Lower leg skin (tissue), 3 donors: ENCODE measurements at regions not wholly inside any gene's neighbourhood (a gene's known extent, or its start where the extent isn't known, plus 50 kb on each side); places are given as distances from the start of the nearest gene placed in this dataset.

Experiments
- CTCF ChIP-seq, 3 donors: fragments of 450-650 bp; IDR thresholded peaks; one replicate each; pipeline ENCODE4 v1.5.1; 2016; ENCODE audit warnings: antibody characterized with exemption in 3 of 3, mild to moderate bottlenecking in 3 of 3, moderate library complexity in 2 of 3
- POLR2A ChIP-seq, 2 donors: fragments of 450-650 bp; IDR thresholded peaks; one replicate each; pipeline ENCODE4 v1.6.1; 2016 to 2017; ENCODE audit warnings: antibody characterized with exemption in 2 of 2, mild to moderate bottlenecking in 1 of 2, moderate library complexity in 1 of 2

DNA sequence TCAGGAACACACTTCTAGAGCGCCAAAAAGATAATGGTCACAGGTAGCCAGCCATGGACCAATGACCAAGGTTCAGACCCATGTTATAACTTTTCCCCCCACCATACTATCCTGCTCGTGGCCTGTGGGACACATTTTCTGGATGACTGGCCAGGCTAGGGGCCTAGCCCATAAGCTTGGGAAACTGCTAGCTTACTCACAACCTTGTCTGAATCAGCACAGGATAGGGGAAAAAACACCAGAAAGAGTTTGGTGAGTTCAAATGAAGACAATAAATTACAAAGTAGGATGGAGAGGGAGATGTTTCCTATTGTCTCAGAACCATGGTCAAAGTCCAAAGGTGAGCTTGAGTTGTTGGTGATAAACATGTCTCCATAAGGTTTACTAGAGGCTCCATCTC lies 156.3 kb upstream of the CCDC68 start:
- TF ChIP-seq CTCF (IDR thresholded peaks at IDR 0.05) (no peak), POLR2A (IDR thresholded peaks at IDR 0.05) (no peak)
